NB4 (cell line): ENCODE measurements at regions not wholly inside any gene's neighbourhood (a gene's known extent, or its start where the extent isn't known, plus 50 kb on each side); places are given as distances from the start of the nearest gene placed in this dataset.

Source experiments
- MYC ChIP-seq: IDR thresholded peaks from 2 replicates; pipeline ENCODE4 v1.6.1; 2011; ENCODE audit warnings: low read depth, low read length
- POLR2A ChIP-seq: IDR thresholded peaks from 2 replicates; pipeline ENCODE4 v1.6.1; 2011; ENCODE audit warnings: mild to moderate bottlenecking; ENCODE audit not compliant: insufficient read length; ENCODE audit errors: extremely low read depth
- TF ChIP-seq, protein P1 (sequence below): IDR thresholded peaks from one replicate; pipeline ENCODE4 v1.5.1; 2012; ENCODE audit warnings: low read depth, low read length
- TF ChIP-seq, protein P2 (sequence below): IDR thresholded peaks from 2 replicates; pipeline ENCODE4 v1.6.1; 2011; ENCODE audit warnings: low read depth, low read length

- TF ChIP-seq, protein P1, sequence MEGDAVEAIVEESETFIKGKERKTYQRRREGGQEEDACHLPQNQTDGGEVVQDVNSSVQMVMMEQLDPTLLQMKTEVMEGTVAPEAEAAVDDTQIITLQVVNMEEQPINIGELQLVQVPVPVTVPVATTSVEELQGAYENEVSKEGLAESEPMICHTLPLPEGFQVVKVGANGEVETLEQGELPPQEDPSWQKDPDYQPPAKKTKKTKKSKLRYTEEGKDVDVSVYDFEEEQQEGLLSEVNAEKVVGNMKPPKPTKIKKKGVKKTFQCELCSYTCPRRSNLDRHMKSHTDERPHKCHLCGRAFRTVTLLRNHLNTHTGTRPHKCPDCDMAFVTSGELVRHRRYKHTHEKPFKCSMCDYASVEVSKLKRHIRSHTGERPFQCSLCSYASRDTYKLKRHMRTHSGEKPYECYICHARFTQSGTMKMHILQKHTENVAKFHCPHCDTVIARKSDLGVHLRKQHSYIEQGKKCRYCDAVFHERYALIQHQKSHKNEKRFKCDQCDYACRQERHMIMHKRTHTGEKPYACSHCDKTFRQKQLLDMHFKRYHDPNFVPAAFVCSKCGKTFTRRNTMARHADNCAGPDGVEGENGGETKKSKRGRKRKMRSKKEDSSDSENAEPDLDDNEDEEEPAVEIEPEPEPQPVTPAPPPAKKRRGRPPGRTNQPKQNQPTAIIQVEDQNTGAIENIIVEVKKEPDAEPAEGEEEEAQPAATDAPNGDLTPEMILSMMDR: no peak
- TF ChIP-seq, protein P2, sequence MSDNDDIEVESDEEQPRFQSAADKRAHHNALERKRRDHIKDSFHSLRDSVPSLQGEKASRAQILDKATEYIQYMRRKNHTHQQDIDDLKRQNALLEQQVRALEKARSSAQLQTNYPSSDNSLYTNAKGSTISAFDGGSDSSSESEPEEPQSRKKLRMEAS: no peak
- no peak for TF ChIP-seq POLR2A
- no peak for TF ChIP-seq MYC
Observed at GRCh38 chr2:19246496-19246895, 111.9 kb downstream of the OSR1 start.
